Mesendoderm (in vitro differentiated cells): ENCODE measurements at regions not wholly inside any gene's neighbourhood (a gene's known extent, or its start where the extent isn't known, plus 50 kb on each side); places are given as distances from the start of the nearest gene placed in this dataset.

Source experiments
- DNase-seq: peaks from one replicate; pipeline ENCODE4 v3.0.0; 2013
- H2AK5ac ChIP-seq: 2 replicates; pipeline ENCODE4 v1.6.1; 2013; ENCODE audit warnings: low read length, inconsistent platforms
- H2BK120ac ChIP-seq: 2 replicates; pipeline ENCODE4 v1.6.1; 2013; ENCODE audit warnings: low read depth, mild to moderate bottlenecking, low read length, moderate library complexity, mixed read lengths
- H2BK15ac ChIP-seq: replicated peaks from 2 replicates; pipeline ENCODE4 v1.6.1; 2013; ENCODE audit warnings: low read depth, mild to moderate bottlenecking, moderate library complexity
- H2BK5ac ChIP-seq: 2 replicates; pipeline ENCODE4 v1.6.1; 2013; ENCODE audit warnings: low read length, inconsistent platforms
- H3K18ac ChIP-seq: 2 replicates; pipeline ENCODE4 v1.6.1; 2013; ENCODE audit warnings: mild to moderate bottlenecking, low read length, mixed read lengths
- H3K23ac ChIP-seq: one replicate; pipeline ENCODE4 v1.6.1; 2013; ENCODE audit warnings: low read length
- H3K27ac ChIP-seq: 2 replicates; pipeline ENCODE4 v1.5.1; 2013; ENCODE audit warnings: low read depth, mild to moderate bottlenecking, inconsistent platforms, low read length, moderate library complexity
- H3K27me3 ChIP-seq: 2 replicates; pipeline ENCODE4 v1.6.1; 2013; ENCODE audit warnings: low read length, control low read depth, mild to moderate bottlenecking, inconsistent platforms; ENCODE audit not compliant: insufficient read depth, poor library complexity
- H3K36me3 ChIP-seq: 2 replicates; pipeline ENCODE4 v1.6.1; 2013; ENCODE audit warnings: low read length, inconsistent platforms; ENCODE audit not compliant: control insufficient read depth, insufficient read depth
- H3K4ac ChIP-seq: one replicate; pipeline ENCODE4 v1.6.1; 2013; ENCODE audit warnings: low read depth, mild to moderate bottlenecking, low read length, moderate library complexity
- H3K4me1 ChIP-seq: 2 replicates; pipeline ENCODE4 v1.6.1; 2013; ENCODE audit warnings: low read depth, low read length, inconsistent platforms; ENCODE audit not compliant: control insufficient read depth
- H3K4me2 ChIP-seq: 2 replicates; pipeline ENCODE4 v1.6.1; 2013; ENCODE audit warnings: low read length
- H3K4me3 ChIP-seq: 2 replicates; pipeline ENCODE4 v1.5.1; 2013; ENCODE audit warnings: mild to moderate bottlenecking, low read length
- H3K56ac ChIP-seq: one replicate; pipeline ENCODE4 v1.6.1; 2013; ENCODE audit warnings: low read length
- H3K79me1 ChIP-seq: 2 replicates; pipeline ENCODE4 v1.6.1; 2013; ENCODE audit warnings: low read length, inconsistent platforms
- H3K79me2 ChIP-seq: 2 replicates; pipeline ENCODE4 v1.6.1; 2013; ENCODE audit warnings: mild to moderate bottlenecking, low read length; ENCODE audit not compliant: control insufficient read depth, insufficient read depth
- H3K9ac ChIP-seq: 2 replicates; pipeline ENCODE4 v1.6.1; 2013; ENCODE audit warnings: low read length, inconsistent platforms
- H4K5ac ChIP-seq: one replicate; pipeline ENCODE4 v1.6.1; 2013; ENCODE audit warnings: low read length
- H4K8ac ChIP-seq: one replicate; pipeline ENCODE4 v1.6.1; 2013; ENCODE audit warnings: low read depth, mild to moderate bottlenecking, control low read depth, low read length, moderate library complexity
- WGBS: extraction: QIAGEN DNeasy Blood & Tissue Kit; methylation state at CpG from one replicate; pipeline ENCODE4 v1.1.7; 2013; ENCODE audit warnings: low lambda C conversion rate, missing lambda C conversion rate; ENCODE audit not compliant: insufficient coverage; ENCODE audit errors: extremely low coverage; 5-methylcytosine and 5-hydroxymethylcytosine counted together

- H2AK5ac ChIP-seq = no peak overlapping the region
- no CpG with 5 or more reads among the region's 2 CpGs for WGBS
- H3K27me3 ChIP-seq = no peaks in the 10 kb centered on the region
- H4K8ac ChIP-seq = no peak overlapping the region
- no peaks in the 10 kb centered on the region for H3K79me1 ChIP-seq
- no peak for DNase-seq
- H3K4me3 ChIP-seq = no peak overlapping the region
- H4K5ac ChIP-seq = no peak overlapping the region
- H3K36me3 ChIP-seq = no peaks in the 10 kb centered on the region
- H3K79me2 ChIP-seq = no peaks in the 10 kb centered on the region
- H3K9ac ChIP-seq = no peak overlapping the region
- no peaks in the 10 kb centered on the region for H3K4me1 ChIP-seq
- no peak overlapping the region for H3K27ac ChIP-seq
- no peak overlapping the region for H2BK15ac ChIP-seq
- no peak overlapping the region for H3K18ac ChIP-seq
- no peak overlapping the region for H3K4me2 ChIP-seq
- no peak overlapping the region for H3K23ac ChIP-seq
- H3K4ac ChIP-seq = no peak overlapping the region
- H2BK5ac ChIP-seq = no peak overlapping the region
- no peak overlapping the region for H3K56ac ChIP-seq
- no peak overlapping the region for H2BK120ac ChIP-seq
These were observed 222.1 kb upstream of the INTU start for GRCh38 chr4:127410644-127411043.

DNA sequence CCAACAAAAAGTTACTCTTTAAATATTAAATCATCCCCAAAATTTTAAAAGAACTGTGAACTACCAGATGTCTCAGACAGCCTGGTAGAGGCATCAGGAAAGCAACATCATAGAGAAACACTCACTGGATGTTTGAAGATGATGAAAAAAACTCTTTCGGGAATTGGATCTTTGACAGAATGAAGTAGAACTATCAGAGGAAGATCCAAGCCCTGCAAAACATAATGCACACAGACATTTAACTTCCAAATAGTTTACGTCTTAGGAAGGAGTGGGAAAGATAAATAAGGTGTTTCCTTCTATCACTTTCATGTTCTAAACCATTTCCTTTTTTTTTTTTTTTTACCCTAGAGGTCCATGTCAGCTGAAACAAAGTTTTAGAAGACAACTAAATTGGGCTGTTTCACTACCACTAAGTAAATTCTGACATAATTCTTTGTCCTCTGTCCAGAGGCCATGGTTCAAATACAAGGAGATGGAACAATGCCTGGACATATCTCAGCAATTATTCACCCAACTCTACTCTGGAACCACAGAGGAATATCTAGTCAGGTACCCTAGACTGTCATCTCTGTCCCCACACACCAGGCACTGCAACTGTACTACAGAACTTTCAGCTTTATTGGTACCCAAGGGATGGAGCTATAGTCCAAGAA is 217.7 kb upstream of the INTU start:
- Histone ChIP-seq H3K4me1 (no peaks in the 10 kb centered on the region), H3K18ac (no peak overlapping the region), H3K27ac (no peak overlapping the region), H3K56ac (no peak overlapping the region), H2BK15ac (no peak overlapping the region), H2AK5ac (no peak overlapping the region), H3K9ac (no peak overlapping the region), H3K4ac (no peak overlapping the region), H3K4me3 (no peak overlapping the region), H3K23ac (no peak overlapping the region), H3K27me3 (no peaks in the 10 kb centered on the region), H3K79me2 (no peaks in the 10 kb centered on the region), H3K4me2 (no peak overlapping the region), H4K8ac (no peak overlapping the region), H2BK5ac (no peak overlapping the region), H3K36me3 (no peaks in the 10 kb centered on the region), H2BK120ac (no peak overlapping the region), H3K79me1 (no peaks in the 10 kb centered on the region), H4K5ac (no peak overlapping the region)
- no CpG with 5 or more reads among the region's 2 CpGs for WGBS
- no peak for DNase-seq

- no peak for DNase-seq
- Histone ChIP-seq H3K27me3 (no peaks in the 10 kb centered on the region), H3K18ac (no peak overlapping the region), H3K4me3 (no peak overlapping the region), H3K23ac (no peak overlapping the region), H2BK15ac (no peak overlapping the region), H3K56ac (no peak overlapping the region), H3K27ac (no peak overlapping the region), H4K5ac (no peak overlapping the region), H2BK120ac (no peak overlapping the region), H3K4me1 (no peaks in the 10 kb centered on the region), H2BK5ac (no peak overlapping the region), H3K9ac (no peak overlapping the region), H2AK5ac (no peak overlapping the region), H3K4ac (no peak overlapping the region), H3K79me1 (no peaks in the 10 kb centered on the region), H3K79me2 (no peaks in the 10 kb centered on the region), H4K8ac (no peak overlapping the region), H3K36me3 (no peaks in the 10 kb centered on the region), H3K4me2 (no peak overlapping the region)
- WGBS = no CpG with 5 or more reads among the region's 4 CpGs
These were observed 216.6 kb upstream of the INTU start for GRCh38 chr4:127416115-127416514.

GRCh38 chr4:127417885-127418535 is 214.7 kb upstream of the INTU start:
- Histone ChIP-seq H3K56ac (no peak overlapping the region), H3K4ac (no peak overlapping the region), H2BK5ac (no peak overlapping the region), H2BK120ac (no peak overlapping the region), H2BK15ac (no peak overlapping the region), H4K5ac (no peak overlapping the region), H3K4me1 (no peaks in the 10 kb centered on the region), H3K4me2 (no peak overlapping the region), H3K9ac (no peak overlapping the region), H3K18ac (no peak overlapping the region), H3K36me3 (no peaks in the 10 kb centered on the region), H3K79me1 (no peaks in the 10 kb centered on the region), H3K27ac (no peak overlapping the region), H2AK5ac (no peak overlapping the region), H3K27me3 (no peaks in the 10 kb centered on the region), H3K4me3 (no peak overlapping the region), H3K79me2 (no peaks in the 10 kb centered on the region), H3K23ac (no peak overlapping the region), H4K8ac (no peak overlapping the region)
- peak; percentile 30 for DNase-seq
- WGBS = no CpG with 5 or more reads among the region's 3 CpGs

GRCh38 chr4:127419431-127419830 is 213.3 kb upstream of the INTU start:
- H3K79me2 ChIP-seq = no peaks in the 10 kb centered on the region
- no peak overlapping the region for H3K23ac ChIP-seq
- no peaks in the 10 kb centered on the region for H3K4me1 ChIP-seq
- no peak overlapping the region for H3K4me2 ChIP-seq
- no peak overlapping the region for H3K4me3 ChIP-seq
- H4K8ac ChIP-seq = no peak overlapping the region
- no peaks in the 10 kb centered on the region for H3K36me3 ChIP-seq
- H4K5ac ChIP-seq = no peak overlapping the region
- H3K79me1 ChIP-seq = no peaks in the 10 kb centered on the region
- H3K27me3 ChIP-seq = no peaks in the 10 kb centered on the region
- WGBS = no CpG with 5 or more reads among the region's 1 CpG
- no peak for DNase-seq
- H3K18ac ChIP-seq = no peak overlapping the region
- H2AK5ac ChIP-seq = no peak overlapping the region
- H2BK15ac ChIP-seq = no peak overlapping the region
- H3K56ac ChIP-seq = no peak overlapping the region
- no peak overlapping the region for H3K27ac ChIP-seq
- no peak overlapping the region for H2BK5ac ChIP-seq
- H3K9ac ChIP-seq = no peak overlapping the region
- H2BK120ac ChIP-seq = no peak overlapping the region
- H3K4ac ChIP-seq = no peak overlapping the region

DNA sequence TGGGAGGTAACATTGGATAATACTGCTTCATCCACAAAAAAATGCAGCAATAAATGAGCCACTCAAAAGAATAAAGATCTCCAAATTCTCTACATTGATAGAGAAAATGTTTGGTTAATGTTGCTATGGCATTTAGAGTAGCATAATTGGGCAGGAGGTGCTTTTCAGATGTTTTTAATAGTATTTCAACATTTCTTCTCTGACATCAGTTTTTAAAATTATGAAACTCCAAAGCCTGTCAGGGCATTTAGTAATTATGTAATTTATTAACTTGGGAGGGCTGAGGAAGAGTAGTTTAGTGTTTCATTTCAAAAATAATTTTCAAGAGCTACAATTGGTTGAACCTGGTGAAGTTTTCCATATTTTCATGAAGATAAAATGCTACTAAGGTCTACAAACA is 211.3 kb upstream of the INTU start:
- no peak overlapping the region for H3K4ac ChIP-seq
- H4K8ac ChIP-seq = no peak overlapping the region
- no peaks in the 10 kb centered on the region for H3K27me3 ChIP-seq
- no peak overlapping the region for H2AK5ac ChIP-seq
- H3K4me3 ChIP-seq = no peak overlapping the region
- DNase-seq = no peak
- no peak overlapping the region for H3K4me2 ChIP-seq
- no peak overlapping the region for H2BK5ac ChIP-seq
- no peak overlapping the region for H3K9ac ChIP-seq
- no peaks in the 10 kb centered on the region for H3K36me3 ChIP-seq
- H2BK120ac ChIP-seq = no peak overlapping the region
- H3K23ac ChIP-seq = no peak overlapping the region
- H3K27ac ChIP-seq = no peak overlapping the region
- H3K56ac ChIP-seq = no peak overlapping the region
- no peak overlapping the region for H2BK15ac ChIP-seq
- no peak overlapping the region for H4K5ac ChIP-seq
- no peak overlapping the region for H3K18ac ChIP-seq
- H3K4me1 ChIP-seq = no peaks in the 10 kb centered on the region
- H3K79me1 ChIP-seq = no peaks in the 10 kb centered on the region
- H3K79me2 ChIP-seq = no peaks in the 10 kb centered on the region
